GM23338 (cell line): ENCODE measurements at regions not wholly inside any gene's neighbourhood (a gene's known extent, or its start where the extent isn't known, plus 50 kb on each side); places are given as distances from the start of the nearest gene placed in this dataset.

Experiments
- ATAC-seq: fragments of 200-7000 bp; cut with Tn5 transposase; 3 replicates; pipeline ENCODE4 v1.9.1; 2020
- DNase-seq: peaks from one replicate; pipeline ENCODE4 v3.0.0-alpha.2; 2015; ENCODE audit warnings: low spot score
- H2AFZ ChIP-seq: fragments of 200-600 bp; sonication (generic); 2 replicates; pipeline ENCODE4 v1.8.0; 2016; ENCODE audit warnings: antibody characterized with exemption, mild to moderate bottlenecking, moderate library complexity
- H3F3A ChIP-seq: fragments of 200-600 bp; sonication (generic); replicated peaks from 2 replicates; pipeline ENCODE4 v1.8.0; 2017; ENCODE audit warnings: antibody characterized with exemption, mixed run types, low read depth
- H3K27ac ChIP-seq: fragments of 200-600 bp; sonication (generic); 2 replicates; pipeline ENCODE4 v1.6.1; 2016; ENCODE audit warnings: low read depth
- H3K27me3 ChIP-seq: fragments of 200-600 bp; sonication (generic); 2 replicates; pipeline ENCODE4 v1.8.0; 2016; ENCODE audit warnings: mild to moderate bottlenecking, mixed run types, moderate library complexity; ENCODE audit not compliant: insufficient read depth
- H3K36me3 ChIP-seq: fragments of 200-600 bp; sonication (generic); 2 replicates; pipeline ENCODE4 v1.8.0; 2016; ENCODE audit warnings: mild to moderate bottlenecking; ENCODE audit not compliant: insufficient read depth
- H3K4me1 ChIP-seq: fragments of 200-600 bp; sonication (generic); 2 replicates; pipeline ENCODE4 v1.8.0; 2016; ENCODE audit warnings: mild to moderate bottlenecking, moderate library complexity; ENCODE audit not compliant: insufficient read depth
- H3K4me2 ChIP-seq: fragments of 200-600 bp; sonication (generic); 2 replicates; pipeline ENCODE4 v1.7.1; 2017; ENCODE audit warnings: mixed run types
- H3K4me3 ChIP-seq: fragments of 200-600 bp; sonication (generic); 2 replicates; pipeline ENCODE4 v1.6.1; 2016; ENCODE audit warnings: mixed run types
- H3K79me2 ChIP-seq: fragments of 200-600 bp; sonication (generic); replicated peaks from 2 replicates; pipeline ENCODE4 v1.8.0; 2017; ENCODE audit warnings: mild to moderate bottlenecking; ENCODE audit not compliant: insufficient read depth
- H3K9me2 ChIP-seq: fragments of 200-600 bp; sonication (generic); 2 replicates; pipeline ENCODE4 v1.8.0; 2017; ENCODE audit not compliant: insufficient read depth
- H4K20me1 ChIP-seq: fragments of 200-600 bp; sonication (generic); replicated peaks from 2 replicates; pipeline ENCODE4 v1.8.0; 2017; ENCODE audit warnings: mild to moderate bottlenecking; ENCODE audit not compliant: insufficient read depth
- H3K27ac Mint-ChIP-seq: 2 replicates; pipeline ENCODE4 v1.8.0; 2020; ENCODE audit warnings: inconsistent platforms, mild to moderate bottlenecking, moderate library complexity, mixed read lengths
- H3K27me3 Mint-ChIP-seq: 3 replicates; pipeline ENCODE4 v1.8.0; 2022; ENCODE audit warnings: low read depth, mild to moderate bottlenecking, moderate library complexity, mixed read lengths, inconsistent platforms; ENCODE audit not compliant: insufficient read depth, poor library complexity
- H3K36me3 Mint-ChIP-seq: 3 replicates; pipeline ENCODE4 v1.8.0; 2021; ENCODE audit warnings: low read depth, mild to moderate bottlenecking, inconsistent platforms, moderate library complexity, mixed read lengths
- H3K4me1 Mint-ChIP-seq: 3 replicates; pipeline ENCODE4 v1.8.0; 2020; ENCODE audit warnings: mild to moderate bottlenecking, inconsistent platforms, mixed read lengths
- H3K4me3 Mint-ChIP-seq: 3 replicates; pipeline ENCODE4 v1.8.0; 2021; ENCODE audit warnings: moderate library complexity, mild to moderate bottlenecking, inconsistent platforms, mixed read lengths
- H3K9me3 Mint-ChIP-seq: 3 replicates; pipeline ENCODE4 v1.8.0; 2020; ENCODE audit warnings: moderate library complexity, mild to moderate bottlenecking, inconsistent platforms, mixed read lengths
- CREB1 ChIP-seq: fragments of 250-450 bp; sonication (Bioruptor Pico); IDR thresholded peaks from 2 replicates; pipeline ENCODE4 v1.5.0; 2020; ENCODE audit warnings: low read depth, mild to moderate bottlenecking, moderate library complexity
- EZH2phosphoT487 ChIP-seq: fragments of 200-600 bp; sonication (generic); IDR thresholded peaks from one replicate; pipeline ENCODE4 v1.8.1; 2018; ENCODE audit warnings: antibody characterized with exemption; ENCODE audit not compliant: unreplicated experiment
- JUNB ChIP-seq: IDR thresholded peaks from one replicate; pipeline ENCODE4 v1.6.1; 2016; ENCODE audit warnings: antibody characterized with exemption; ENCODE audit not compliant: unreplicated experiment
- NANOG ChIP-seq: IDR thresholded peaks from 2 replicates; pipeline ENCODE4 v1.6.1; 2016; ENCODE audit warnings: antibody characterized with exemption, borderline replicate concordance
- STAT1 ChIP-seq: IDR thresholded peaks from one replicate; pipeline ENCODE4 v1.6.1; 2016; ENCODE audit warnings: antibody characterized with exemption; ENCODE audit not compliant: unreplicated experiment
- ZNF114 ChIP-seq: fragments of 250-450 bp; sonication (Bioruptor Pico); IDR thresholded peaks from 2 replicates; pipeline ENCODE4 v1.5.0; 2020; ENCODE audit warnings: mild to moderate bottlenecking, moderate library complexity
- TF ChIP-seq, protein P1 (sequence below): IDR thresholded peaks from one replicate; pipeline ENCODE4 v1.6.1; 2018; ENCODE audit warnings: antibody characterized with exemption; ENCODE audit not compliant: unreplicated experiment
- TF ChIP-seq, protein P2 (sequence below), 2 experiments: fragments of 200-600 bp in 1 of 2; sonication (generic) in 1 of 2; conservative IDR thresholded peaks; 2 replicates each; pipeline versions ENCODE4 v1.5.1 to v1.6.1; 2016 to 2017; ENCODE audit warnings: antibody characterized with exemption in 2 of 2, low read depth in 2 of 2, mild to moderate bottlenecking in 2 of 2, moderate library complexity in 1 of 2

DNA sequence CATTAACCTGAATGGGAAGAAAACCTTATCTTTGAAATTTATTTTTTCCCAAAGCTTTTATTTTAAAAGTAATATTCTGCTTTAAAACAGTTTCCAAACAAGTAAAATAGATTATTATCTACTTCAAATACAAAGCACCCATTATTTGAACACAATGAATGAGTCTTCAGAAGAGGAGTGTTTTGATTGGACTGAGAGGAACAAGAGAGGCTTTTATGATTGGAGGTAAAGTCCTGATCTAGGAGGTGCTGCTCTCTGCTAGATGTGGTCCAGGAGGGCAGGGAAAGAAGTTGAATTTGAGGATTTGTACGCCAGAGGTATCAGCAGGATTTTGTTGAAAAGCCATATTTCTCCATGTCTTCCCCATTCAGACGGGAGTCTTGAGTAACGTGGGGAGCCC, 900.7 kb downstream of the SOCS6 start:
- no peaks in the 10 kb centered on the region for H3K27me3 Mint-ChIP-seq
- no peaks in the 10 kb centered on the region for H3K4me1 Mint-ChIP-seq
- no peaks in the 10 kb centered on the region for H3K27me3 ChIP-seq

DNA sequence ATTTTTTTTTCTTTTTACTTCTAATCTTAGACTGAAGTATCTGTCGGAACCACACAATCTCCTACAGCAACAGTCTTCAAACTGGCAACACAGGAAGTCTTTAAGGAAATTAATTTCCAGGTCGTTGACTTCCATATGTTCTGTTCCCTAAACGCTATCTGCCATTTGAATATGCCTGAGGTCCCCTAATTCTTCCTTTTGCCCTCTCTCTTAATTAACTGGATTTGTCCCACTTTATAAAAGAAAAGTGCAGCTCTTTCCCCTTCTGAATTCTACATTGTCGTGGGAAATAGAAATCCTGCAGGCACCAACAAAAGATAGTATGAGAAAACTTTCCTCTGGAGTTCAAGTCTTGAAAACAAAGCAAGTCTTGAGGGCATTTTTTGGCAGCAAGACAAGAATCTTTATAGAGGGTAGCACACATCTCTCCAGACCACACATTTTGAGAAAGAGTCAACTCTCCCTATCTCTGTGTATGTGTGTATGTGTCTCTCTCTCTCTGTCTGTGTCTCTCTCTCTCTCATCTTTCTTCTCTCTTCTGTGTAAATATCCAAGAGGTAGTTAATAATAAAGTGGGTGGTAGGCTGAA, 879.8 kb downstream of the SOCS6 start:
- Mint-ChIP-seq H3K36me3 (peaks cover 30% of the 10 kb centered on the region), H3K27me3 (no peaks in the 10 kb centered on the region), H3K4me1 (no peaks in the 10 kb centered on the region), H3K4me3 (no peak overlapping the region), H3K9me3 (peaks cover 75% of the 10 kb centered on the region), H3K27ac (no peak overlapping the region)
- Histone ChIP-seq H3K79me2 (no peaks in the 10 kb centered on the region), H3F3A (no peaks in the 10 kb centered on the region), H3K4me1 (no peaks in the 10 kb centered on the region), H3K9me2 (no peaks in the 10 kb centered on the region), H4K20me1 (no peaks in the 10 kb centered on the region), H3K4me2 (no peak overlapping the region), H3K36me3 (peaks cover 16% of the 10 kb centered on the region; the same call in 1 of the 2 replicates), H3K27me3 (no peaks in the 10 kb centered on the region), H2AFZ (no peak overlapping the region), H3K4me3 (no peak overlapping the region), H3K27ac (no peak overlapping the region)
- ATAC-seq: no peak
- no peak for DNase-seq
- TF ChIP-seq, protein P1, sequence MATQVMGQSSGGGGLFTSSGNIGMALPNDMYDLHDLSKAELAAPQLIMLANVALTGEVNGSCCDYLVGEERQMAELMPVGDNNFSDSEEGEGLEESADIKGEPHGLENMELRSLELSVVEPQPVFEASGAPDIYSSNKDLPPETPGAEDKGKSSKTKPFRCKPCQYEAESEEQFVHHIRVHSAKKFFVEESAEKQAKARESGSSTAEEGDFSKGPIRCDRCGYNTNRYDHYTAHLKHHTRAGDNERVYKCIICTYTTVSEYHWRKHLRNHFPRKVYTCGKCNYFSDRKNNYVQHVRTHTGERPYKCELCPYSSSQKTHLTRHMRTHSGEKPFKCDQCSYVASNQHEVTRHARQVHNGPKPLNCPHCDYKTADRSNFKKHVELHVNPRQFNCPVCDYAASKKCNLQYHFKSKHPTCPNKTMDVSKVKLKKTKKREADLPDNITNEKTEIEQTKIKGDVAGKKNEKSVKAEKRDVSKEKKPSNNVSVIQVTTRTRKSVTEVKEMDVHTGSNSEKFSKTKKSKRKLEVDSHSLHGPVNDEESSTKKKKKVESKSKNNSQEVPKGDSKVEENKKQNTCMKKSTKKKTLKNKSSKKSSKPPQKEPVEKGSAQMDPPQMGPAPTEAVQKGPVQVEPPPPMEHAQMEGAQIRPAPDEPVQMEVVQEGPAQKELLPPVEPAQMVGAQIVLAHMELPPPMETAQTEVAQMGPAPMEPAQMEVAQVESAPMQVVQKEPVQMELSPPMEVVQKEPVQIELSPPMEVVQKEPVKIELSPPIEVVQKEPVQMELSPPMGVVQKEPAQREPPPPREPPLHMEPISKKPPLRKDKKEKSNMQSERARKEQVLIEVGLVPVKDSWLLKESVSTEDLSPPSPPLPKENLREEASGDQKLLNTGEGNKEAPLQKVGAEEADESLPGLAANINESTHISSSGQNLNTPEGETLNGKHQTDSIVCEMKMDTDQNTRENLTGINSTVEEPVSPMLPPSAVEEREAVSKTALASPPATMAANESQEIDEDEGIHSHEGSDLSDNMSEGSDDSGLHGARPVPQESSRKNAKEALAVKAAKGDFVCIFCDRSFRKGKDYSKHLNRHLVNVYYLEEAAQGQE: no peak
- no peak for TF ChIP-seq JUNB
- no peak for TF ChIP-seq EZH2phosphoT487
- no peak for TF ChIP-seq ZNF114 (CRISPR knock-in tag)
- TF ChIP-seq, protein P2, sequence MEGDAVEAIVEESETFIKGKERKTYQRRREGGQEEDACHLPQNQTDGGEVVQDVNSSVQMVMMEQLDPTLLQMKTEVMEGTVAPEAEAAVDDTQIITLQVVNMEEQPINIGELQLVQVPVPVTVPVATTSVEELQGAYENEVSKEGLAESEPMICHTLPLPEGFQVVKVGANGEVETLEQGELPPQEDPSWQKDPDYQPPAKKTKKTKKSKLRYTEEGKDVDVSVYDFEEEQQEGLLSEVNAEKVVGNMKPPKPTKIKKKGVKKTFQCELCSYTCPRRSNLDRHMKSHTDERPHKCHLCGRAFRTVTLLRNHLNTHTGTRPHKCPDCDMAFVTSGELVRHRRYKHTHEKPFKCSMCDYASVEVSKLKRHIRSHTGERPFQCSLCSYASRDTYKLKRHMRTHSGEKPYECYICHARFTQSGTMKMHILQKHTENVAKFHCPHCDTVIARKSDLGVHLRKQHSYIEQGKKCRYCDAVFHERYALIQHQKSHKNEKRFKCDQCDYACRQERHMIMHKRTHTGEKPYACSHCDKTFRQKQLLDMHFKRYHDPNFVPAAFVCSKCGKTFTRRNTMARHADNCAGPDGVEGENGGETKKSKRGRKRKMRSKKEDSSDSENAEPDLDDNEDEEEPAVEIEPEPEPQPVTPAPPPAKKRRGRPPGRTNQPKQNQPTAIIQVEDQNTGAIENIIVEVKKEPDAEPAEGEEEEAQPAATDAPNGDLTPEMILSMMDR (conservative IDR thresholded peaks at IDR 0.05; ENCODE audit: low read depth in 2 of 2): no peak
- TF ChIP-seq STAT1: no peak
- no peak for TF ChIP-seq NANOG

More for the DNA sequence above, 900.7 kb downstream of the SOCS6 start:
- Mint-ChIP-seq H3K4me3 (no peak overlapping the region), H3K27ac (no peak overlapping the region), H3K36me3 (peaks cover 14% of the 10 kb centered on the region), H3K9me3 (peaks cover 80% of the 10 kb centered on the region)
- no peak for ATAC-seq
- Histone ChIP-seq H3F3A (no peaks in the 10 kb centered on the region), H4K20me1 (no peaks in the 10 kb centered on the region), H3K4me1 (no peaks in the 10 kb centered on the region), H3K4me3 (no peak overlapping the region), H3K79me2 (no peaks in the 10 kb centered on the region), H3K27ac (no peak overlapping the region), H2AFZ (no peak overlapping the region), H3K9me2 (no peaks in the 10 kb centered on the region), H3K36me3 (peaks cover 5% of the 10 kb centered on the region; the same call in 1 of the 2 replicates), H3K4me2 (no peak overlapping the region)
- no peak for DNase-seq
- TF ChIP-seq CREB1 (CRISPR knock-in tag): no peak
- TF ChIP-seq, protein P1: no peak
